ENCODE measurements at regions not wholly inside any gene's neighbourhood (a gene's known extent, or its start where the extent isn't known, plus 50 kb on each side); places are given as distances from the start of the nearest gene placed in this dataset.

DNA sequence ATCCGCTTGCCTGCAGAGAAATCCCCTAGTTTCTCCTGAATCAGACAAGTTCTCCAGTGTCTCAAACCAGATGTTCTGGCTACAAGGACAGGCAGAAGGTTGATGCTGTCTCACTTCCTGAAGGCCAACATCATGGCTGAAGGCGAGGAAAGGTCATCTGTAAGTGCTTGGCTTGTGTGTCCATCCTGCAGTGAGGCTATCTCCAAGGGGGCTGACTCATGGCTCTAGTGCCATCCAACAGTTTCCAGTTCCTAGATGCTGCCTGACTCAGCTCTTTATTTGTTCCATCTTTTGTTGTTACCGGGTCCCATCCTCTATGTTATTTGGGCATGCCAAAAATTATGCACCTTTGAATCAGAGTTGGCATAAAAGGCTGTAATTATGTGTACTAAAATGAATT is 232.1 kb upstream of the TBX3 start (continued):
- TF ChIP-seq, protein P1, sequence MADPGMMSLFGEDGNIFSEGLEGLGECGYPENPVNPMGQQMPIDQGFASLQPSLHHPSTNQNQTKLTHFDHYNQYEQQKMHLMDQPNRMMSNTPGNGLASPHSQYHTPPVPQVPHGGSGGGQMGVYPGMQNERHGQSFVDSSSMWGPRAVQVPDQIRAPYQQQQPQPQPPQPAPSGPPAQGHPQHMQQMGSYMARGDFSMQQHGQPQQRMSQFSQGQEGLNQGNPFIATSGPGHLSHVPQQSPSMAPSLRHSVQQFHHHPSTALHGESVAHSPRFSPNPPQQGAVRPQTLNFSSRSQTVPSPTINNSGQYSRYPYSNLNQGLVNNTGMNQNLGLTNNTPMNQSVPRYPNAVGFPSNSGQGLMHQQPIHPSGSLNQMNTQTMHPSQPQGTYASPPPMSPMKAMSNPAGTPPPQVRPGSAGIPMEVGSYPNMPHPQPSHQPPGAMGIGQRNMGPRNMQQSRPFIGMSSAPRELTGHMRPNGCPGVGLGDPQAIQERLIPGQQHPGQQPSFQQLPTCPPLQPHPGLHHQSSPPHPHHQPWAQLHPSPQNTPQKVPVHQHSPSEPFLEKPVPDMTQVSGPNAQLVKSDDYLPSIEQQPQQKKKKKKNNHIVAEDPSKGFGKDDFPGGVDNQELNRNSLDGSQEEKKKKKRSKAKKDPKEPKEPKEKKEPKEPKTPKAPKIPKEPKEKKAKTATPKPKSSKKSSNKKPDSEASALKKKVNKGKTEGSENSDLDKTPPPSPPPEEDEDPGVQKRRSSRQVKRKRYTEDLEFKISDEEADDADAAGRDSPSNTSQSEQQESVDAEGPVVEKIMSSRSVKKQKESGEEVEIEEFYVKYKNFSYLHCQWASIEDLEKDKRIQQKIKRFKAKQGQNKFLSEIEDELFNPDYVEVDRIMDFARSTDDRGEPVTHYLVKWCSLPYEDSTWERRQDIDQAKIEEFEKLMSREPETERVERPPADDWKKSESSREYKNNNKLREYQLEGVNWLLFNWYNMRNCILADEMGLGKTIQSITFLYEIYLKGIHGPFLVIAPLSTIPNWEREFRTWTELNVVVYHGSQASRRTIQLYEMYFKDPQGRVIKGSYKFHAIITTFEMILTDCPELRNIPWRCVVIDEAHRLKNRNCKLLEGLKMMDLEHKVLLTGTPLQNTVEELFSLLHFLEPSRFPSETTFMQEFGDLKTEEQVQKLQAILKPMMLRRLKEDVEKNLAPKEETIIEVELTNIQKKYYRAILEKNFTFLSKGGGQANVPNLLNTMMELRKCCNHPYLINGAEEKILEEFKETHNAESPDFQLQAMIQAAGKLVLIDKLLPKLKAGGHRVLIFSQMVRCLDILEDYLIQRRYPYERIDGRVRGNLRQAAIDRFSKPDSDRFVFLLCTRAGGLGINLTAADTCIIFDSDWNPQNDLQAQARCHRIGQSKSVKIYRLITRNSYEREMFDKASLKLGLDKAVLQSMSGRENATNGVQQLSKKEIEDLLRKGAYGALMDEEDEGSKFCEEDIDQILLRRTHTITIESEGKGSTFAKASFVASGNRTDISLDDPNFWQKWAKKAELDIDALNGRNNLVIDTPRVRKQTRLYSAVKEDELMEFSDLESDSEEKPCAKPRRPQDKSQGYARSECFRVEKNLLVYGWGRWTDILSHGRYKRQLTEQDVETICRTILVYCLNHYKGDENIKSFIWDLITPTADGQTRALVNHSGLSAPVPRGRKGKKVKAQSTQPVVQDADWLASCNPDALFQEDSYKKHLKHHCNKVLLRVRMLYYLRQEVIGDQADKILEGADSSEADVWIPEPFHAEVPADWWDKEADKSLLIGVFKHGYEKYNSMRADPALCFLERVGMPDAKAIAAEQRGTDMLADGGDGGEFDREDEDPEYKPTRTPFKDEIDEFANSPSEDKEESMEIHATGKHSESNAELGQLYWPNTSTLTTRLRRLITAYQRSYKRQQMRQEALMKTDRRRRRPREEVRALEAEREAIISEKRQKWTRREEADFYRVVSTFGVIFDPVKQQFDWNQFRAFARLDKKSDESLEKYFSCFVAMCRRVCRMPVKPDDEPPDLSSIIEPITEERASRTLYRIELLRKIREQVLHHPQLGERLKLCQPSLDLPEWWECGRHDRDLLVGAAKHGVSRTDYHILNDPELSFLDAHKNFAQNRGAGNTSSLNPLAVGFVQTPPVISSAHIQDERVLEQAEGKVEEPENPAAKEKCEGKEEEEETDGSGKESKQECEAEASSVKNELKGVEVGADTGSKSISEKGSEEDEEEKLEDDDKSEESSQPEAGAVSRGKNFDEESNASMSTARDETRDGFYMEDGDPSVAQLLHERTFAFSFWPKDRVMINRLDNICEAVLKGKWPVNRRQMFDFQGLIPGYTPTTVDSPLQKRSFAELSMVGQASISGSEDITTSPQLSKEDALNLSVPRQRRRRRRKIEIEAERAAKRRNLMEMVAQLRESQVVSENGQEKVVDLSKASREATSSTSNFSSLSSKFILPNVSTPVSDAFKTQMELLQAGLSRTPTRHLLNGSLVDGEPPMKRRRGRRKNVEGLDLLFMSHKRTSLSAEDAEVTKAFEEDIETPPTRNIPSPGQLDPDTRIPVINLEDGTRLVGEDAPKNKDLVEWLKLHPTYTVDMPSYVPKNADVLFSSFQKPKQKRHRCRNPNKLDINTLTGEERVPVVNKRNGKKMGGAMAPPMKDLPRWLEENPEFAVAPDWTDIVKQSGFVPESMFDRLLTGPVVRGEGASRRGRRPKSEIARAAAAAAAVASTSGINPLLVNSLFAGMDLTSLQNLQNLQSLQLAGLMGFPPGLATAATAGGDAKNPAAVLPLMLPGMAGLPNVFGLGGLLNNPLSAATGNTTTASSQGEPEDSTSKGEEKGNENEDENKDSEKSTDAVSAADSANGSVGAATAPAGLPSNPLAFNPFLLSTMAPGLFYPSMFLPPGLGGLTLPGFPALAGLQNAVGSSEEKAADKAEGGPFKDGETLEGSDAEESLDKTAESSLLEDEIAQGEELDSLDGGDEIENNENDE (IDR thresholded peaks at IDR 0.05; ENCODE audit: insufficient replicate concordance, low read length) = no peak
- TF ChIP-seq CHD1 (IDR thresholded peaks at IDR 0.05; ENCODE audit: low read depth, low read length) = no peak
- TF ChIP-seq EZH2 (IDR thresholded peaks at IDR 0.05; ENCODE audit: low read depth, low read length, severe bottlenecking) = no peak
- no peak for TF ChIP-seq RNF2 (IDR thresholded peaks at IDR 0.05; ENCODE audit: borderline replicate concordance, low read depth, low read length, missing control alignments, poor library complexity, severe bottlenecking)
- no peak for TF ChIP-seq ATF2 (IDR thresholded peaks at IDR 0.05; ENCODE audit: low read length)
- TF ChIP-seq CTBP2 (IDR thresholded peaks at IDR 0.05; ENCODE audit: borderline replicate concordance, insufficient read depth, insufficient read length, low read length) = no peak
- TF ChIP-seq JUN (IDR thresholded peaks at IDR 0.05; ENCODE audit: low read depth, low read length) = no peak

All from H1 (cell line).